GM18909 (cell line): ENCODE measurements at regions not wholly inside any gene's neighbourhood (a gene's known extent, or its start where the extent isn't known, plus 50 kb on each side); places are given as distances from the start of the nearest gene placed in this dataset.

ENCODE experiments used
- ATAC-seq: cut with Tn5 transposase; IDR thresholded peaks from one replicate; pipeline ENCODE4 v1.9.1; 2021; ENCODE audit warnings: mild to moderate bottlenecking; ENCODE audit not compliant: unreplicated experiment, poor library complexity

GRCh38 chr20:7302250-7302649 is 534.8 kb downstream of the BMP2 start:
- ATAC-seq, result no peak

- no peak for ATAC-seq
Measured at GRCh38 chr20:7305976-7306375, 538.5 kb downstream of the BMP2 start.

GRCh38 chr20:7308163-7308562 is 540.7 kb downstream of the BMP2 start:
- no peak for ATAC-seq

GRCh38 chr20:7313047-7313446 is 545.6 kb downstream of the BMP2 start:
- no peak for ATAC-seq

GRCh38 chr20:7323957-7324356 is 556.5 kb downstream of the BMP2 start:
- no peak for ATAC-seq

GRCh38 chr20:7327810-7328209 is 560.3 kb downstream of the BMP2 start:
- ATAC-seq, result no peak

GRCh38 chr20:7330850-7331249 is 563.4 kb downstream of the BMP2 start:
- ATAC-seq, result no peak

GRCh38 chr20:7332169-7332568 is 564.7 kb downstream of the BMP2 start:
- ATAC-seq, result no peak

- ATAC-seq, result no peak
Measured at GRCh38 chr20:7333841-7334240, 566.4 kb downstream of the BMP2 start.

GRCh38 chr20:7346026-7346425 is 578.5 kb downstream of the BMP2 start:
- no peak for ATAC-seq

- no peak for ATAC-seq
Measured at GRCh38 chr20:7346562-7346961, 579.1 kb downstream of the BMP2 start.

GRCh38 chr20:7347409-7347808 is 579.9 kb downstream of the BMP2 start:
- ATAC-seq, result no peak

- ATAC-seq, result no peak
Measured at GRCh38 chr20:7348253-7348652, 580.8 kb downstream of the BMP2 start.

GRCh38 chr20:7352165-7352564 is 584.7 kb downstream of the BMP2 start:
- ATAC-seq, result no peak

- ATAC-seq, result no peak
Measured at GRCh38 chr20:7355051-7355450, 585.2 kb downstream of the HAO1 start.

- no peak for ATAC-seq
Measured at GRCh38 chr20:7358670-7359069, 581.6 kb downstream of the HAO1 start.

- no peak for ATAC-seq
Measured at GRCh38 chr20:7359739-7360138, 580.5 kb downstream of the HAO1 start.

- no peak for ATAC-seq
Measured at GRCh38 chr20:7361321-7361720, 578.9 kb downstream of the HAO1 start.

- ATAC-seq, result no peak
Measured at GRCh38 chr20:7361931-7362330, 578.3 kb downstream of the HAO1 start.

GRCh38 chr20:7362601-7363000 is 577.7 kb downstream of the HAO1 start:
- ATAC-seq, result no peak

- no peak for ATAC-seq
Measured at GRCh38 chr20:7366189-7366588, 574.1 kb downstream of the HAO1 start.

GRCh38 chr20:7371518-7372163 is 568.6 kb downstream of the HAO1 start:
- ATAC-seq, result no peak

- no peak for ATAC-seq
Measured at GRCh38 chr20:7375905-7376304, 564.4 kb downstream of the HAO1 start.
